ENCODE measurements at regions not wholly inside any gene's neighbourhood (a gene's known extent, or its start where the extent isn't known, plus 50 kb on each side); places are given as distances from the start of the nearest gene placed in this dataset.

DNA sequence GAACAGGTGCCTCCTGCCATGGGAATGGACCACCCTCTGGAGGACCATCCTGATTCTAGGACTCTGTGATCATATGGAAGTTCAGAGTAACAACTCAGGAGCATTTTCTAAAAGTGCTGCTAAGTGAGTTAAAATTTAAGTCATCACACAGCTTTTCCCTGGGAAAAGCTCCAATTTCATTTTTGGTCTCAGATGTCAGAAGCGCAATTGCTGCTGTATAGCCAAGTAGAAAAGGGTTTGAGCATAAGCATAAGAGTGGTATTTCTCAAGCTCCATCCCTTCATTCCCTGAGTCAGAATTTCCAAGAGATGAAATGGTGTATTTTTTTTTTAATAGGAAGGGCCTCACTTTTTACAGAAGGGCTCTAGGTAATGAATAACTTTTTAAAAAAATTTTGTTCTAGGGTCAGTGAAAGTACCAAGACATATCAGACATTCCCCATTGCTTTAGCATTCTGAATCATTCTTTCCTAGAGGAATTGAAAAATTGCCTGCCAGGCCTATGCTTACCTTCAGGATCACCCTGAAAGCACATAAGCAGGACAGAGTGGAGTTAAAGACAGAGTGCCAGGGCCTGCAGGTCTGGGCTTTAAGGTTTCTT lies 564.5 kb upstream of the ISX start:
- Histone ChIP-seq H3K9ac (no peak overlapping the region), H3F3A (ENCODE audit: insufficient read depth) (no peaks in the 10 kb centered on the region), H3K9me3 (ENCODE audit: low read depth) (no peaks in the 10 kb centered on the region), H2AFZ (no peak overlapping the region), H3K27me3 (replicated peaks; ENCODE audit: insufficient read depth) (no peaks in the 10 kb centered on the region), H3K36me3 (ENCODE audit: low read depth) (no peaks in the 10 kb centered on the region), H3K4me3 (no peak overlapping the region), H3K79me2 (ENCODE audit: insufficient read depth) (no peaks in the 10 kb centered on the region), H3K4me2 (ENCODE audit: unreplicated experiment) (no peak overlapping the region), H4K20me1 (ENCODE audit: insufficient read depth) (no peaks in the 10 kb centered on the region), H3K4me1 (ENCODE audit: insufficient read depth) (no peaks in the 10 kb centered on the region), H3K9me2 (ENCODE audit: insufficient read depth) (no peaks in the 10 kb centered on the region), H3K27ac (no peak overlapping the region)
- TF ChIP-seq EZH2 (IDR thresholded peaks at IDR 0.05; ENCODE audit: insufficient read depth, poor library complexity, severe bottlenecking) = no peak
- no peak for TF ChIP-seq EZH2phosphoT487 (IDR thresholded peaks at IDR 0.05; ENCODE audit: insufficient read depth, low read depth)
- in situ Hi-C loops (cut with MboI) = no loop called here
- DNase-seq = no peak
- 0% methylated on average over 1 of the region's 1 CpG for WGBS, 2 experiments (ENCODE audit: low coverage in 1 of 2, low lambda C conversion rate in 2 of 2, missing lambda C conversion rate in 2 of 2)

DNA sequence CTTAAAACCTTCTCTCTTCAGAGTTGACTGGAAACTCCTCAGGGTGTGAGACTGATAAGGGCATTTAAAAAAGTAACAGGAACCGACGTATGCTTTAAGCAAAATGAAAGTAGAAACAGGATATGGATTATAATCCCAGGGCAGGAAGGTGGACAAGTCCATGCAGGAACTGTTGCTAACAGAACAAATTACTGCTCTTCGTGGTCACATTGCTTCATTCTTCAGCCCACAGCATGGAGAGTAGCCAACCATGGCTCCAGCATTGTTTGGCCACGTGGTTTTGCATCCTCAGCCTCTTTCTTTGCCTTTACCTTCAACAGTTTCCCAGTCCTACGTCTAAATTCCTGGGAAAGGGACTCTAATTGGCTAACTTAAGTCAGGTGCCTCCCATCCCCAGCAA lies 563.1 kb upstream of the ISX start:
- Histone ChIP-seq H3K9me2 (ENCODE audit: insufficient read depth) (no peaks in the 10 kb centered on the region), H2AFZ (no peak overlapping the region), H3K36me3 (ENCODE audit: low read depth) (no peaks in the 10 kb centered on the region), H3K4me2 (ENCODE audit: unreplicated experiment) (no peak overlapping the region), H3F3A (ENCODE audit: insufficient read depth) (no peaks in the 10 kb centered on the region), H3K27me3 (replicated peaks; ENCODE audit: insufficient read depth) (no peaks in the 10 kb centered on the region), H3K79me2 (ENCODE audit: insufficient read depth) (no peaks in the 10 kb centered on the region), H3K27ac (no peak overlapping the region), H4K20me1 (ENCODE audit: insufficient read depth) (no peaks in the 10 kb centered on the region), H3K9me3 (ENCODE audit: low read depth) (no peaks in the 10 kb centered on the region), H3K4me3 (no peak overlapping the region), H3K4me1 (ENCODE audit: insufficient read depth) (no peaks in the 10 kb centered on the region), H3K9ac (no peak overlapping the region)
- no peak for DNase-seq
- 13 to 18% methylated on average over 5 of the region's 5 CpGs for WGBS, 2 experiments (ENCODE audit: low coverage in 1 of 2, low lambda C conversion rate in 2 of 2, missing lambda C conversion rate in 2 of 2)
- no peak for TF ChIP-seq EZH2 (IDR thresholded peaks at IDR 0.05; ENCODE audit: insufficient read depth, poor library complexity, severe bottlenecking)
- TF ChIP-seq EZH2phosphoT487 (IDR thresholded peaks at IDR 0.05; ENCODE audit: insufficient read depth, low read depth) = no peak
- in situ Hi-C loops (cut with MboI) = no loop called here

DNA sequence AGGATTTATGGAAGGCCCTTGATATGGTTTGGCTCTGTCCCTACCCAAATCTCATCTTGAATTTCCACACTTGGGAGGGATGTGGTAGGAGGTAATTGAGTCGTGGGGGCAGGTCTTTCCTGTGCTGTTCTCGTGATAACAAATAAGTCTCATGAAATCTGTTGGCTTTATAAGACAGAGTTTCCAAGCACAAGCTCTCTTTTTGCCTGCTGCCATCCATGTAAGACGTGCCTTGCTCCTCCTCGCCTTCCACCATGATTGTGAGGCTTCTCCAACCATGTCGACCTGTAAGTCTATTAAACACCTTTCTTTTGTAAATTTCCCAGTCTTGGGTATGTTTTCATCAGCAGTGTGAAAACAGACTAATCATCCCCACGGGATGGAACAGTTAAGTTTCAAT lies 557.2 kb upstream of the ISX start:
- no peaks in the 10 kb centered on the region for H3K9me2 ChIP-seq (ENCODE audit: insufficient read depth)
- no peaks in the 10 kb centered on the region for H4K20me1 ChIP-seq (ENCODE audit: insufficient read depth)
- H3K4me1 ChIP-seq (ENCODE audit: insufficient read depth) = no peaks in the 10 kb centered on the region
- H3K9ac ChIP-seq = no peak overlapping the region
- H3K79me2 ChIP-seq (ENCODE audit: insufficient read depth) = no peaks in the 10 kb centered on the region
- in situ Hi-C loops (cut with MboI) = no loop called here
- no peak overlapping the region for H2AFZ ChIP-seq
- WGBS, 2 experiments (ENCODE audit: low coverage in 1 of 2, low lambda C conversion rate in 2 of 2, missing lambda C conversion rate in 2 of 2) = 15 to 18% methylated on average over 6 of the region's 6 CpGs
- no peaks in the 10 kb centered on the region for H3K9me3 ChIP-seq (ENCODE audit: low read depth)
- no peak overlapping the region for H3K4me3 ChIP-seq
- no peak for TF ChIP-seq EZH2phosphoT487 (IDR thresholded peaks at IDR 0.05; ENCODE audit: insufficient read depth, low read depth)
- TF ChIP-seq EZH2 (IDR thresholded peaks at IDR 0.05; ENCODE audit: insufficient read depth, poor library complexity, severe bottlenecking) = no peak
- no peaks in the 10 kb centered on the region for H3K36me3 ChIP-seq (ENCODE audit: low read depth)
- H3F3A ChIP-seq (ENCODE audit: insufficient read depth) = no peaks in the 10 kb centered on the region
- no peak for DNase-seq
- no peak overlapping the region for H3K4me2 ChIP-seq (ENCODE audit: unreplicated experiment)
- H3K27ac ChIP-seq = no peak overlapping the region
- H3K27me3 ChIP-seq (replicated peaks; ENCODE audit: insufficient read depth) = no peaks in the 10 kb centered on the region

DNA sequence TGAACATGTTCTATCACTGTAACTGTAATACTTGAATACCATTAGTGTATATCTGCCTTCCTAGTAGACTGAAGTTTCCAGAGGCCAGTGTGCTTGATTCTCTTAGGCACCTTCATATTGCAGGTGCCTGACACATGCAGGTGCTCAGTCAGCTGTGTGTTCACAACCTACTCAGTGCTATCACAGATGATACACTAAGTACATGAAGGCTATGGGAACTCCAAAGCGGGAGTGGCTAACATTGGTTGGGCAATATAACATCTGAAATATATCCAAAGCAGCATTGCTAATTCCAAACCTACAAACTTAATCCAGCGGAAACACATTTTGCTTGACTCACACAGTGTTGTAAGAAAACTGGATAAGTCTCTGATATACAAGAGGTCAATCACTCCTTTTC lies 539.3 kb upstream of the ISX start:
- DNase-seq = no peak
- Histone ChIP-seq H2AFZ (no peak overlapping the region), H3K79me2 (ENCODE audit: insufficient read depth) (no peaks in the 10 kb centered on the region), H4K20me1 (ENCODE audit: insufficient read depth) (no peaks in the 10 kb centered on the region), H3F3A (ENCODE audit: insufficient read depth) (no peaks in the 10 kb centered on the region), H3K4me2 (ENCODE audit: unreplicated experiment) (no peak overlapping the region), H3K9me3 (ENCODE audit: low read depth) (no peaks in the 10 kb centered on the region), H3K27me3 (replicated peaks; ENCODE audit: insufficient read depth) (no peaks in the 10 kb centered on the region), H3K9ac (no peak overlapping the region), H3K9me2 (ENCODE audit: insufficient read depth) (no peaks in the 10 kb centered on the region), H3K4me1 (ENCODE audit: insufficient read depth) (no peaks in the 10 kb centered on the region), H3K4me3 (no peak overlapping the region), H3K36me3 (ENCODE audit: low read depth) (no peaks in the 10 kb centered on the region), H3K27ac (no peak overlapping the region)
- no peak for TF ChIP-seq EZH2phosphoT487 (IDR thresholded peaks at IDR 0.05; ENCODE audit: insufficient read depth, low read depth)
- no peak for TF ChIP-seq EZH2 (IDR thresholded peaks at IDR 0.05; ENCODE audit: insufficient read depth, poor library complexity, severe bottlenecking)
- in situ Hi-C loops (cut with MboI) = no loop called here
- WGBS, 2 experiments (ENCODE audit: low coverage in 1 of 2, low lambda C conversion rate in 2 of 2, missing lambda C conversion rate in 2 of 2) = 24 to 33% methylated on average over 2 of the region's 2 CpGs

DNA sequence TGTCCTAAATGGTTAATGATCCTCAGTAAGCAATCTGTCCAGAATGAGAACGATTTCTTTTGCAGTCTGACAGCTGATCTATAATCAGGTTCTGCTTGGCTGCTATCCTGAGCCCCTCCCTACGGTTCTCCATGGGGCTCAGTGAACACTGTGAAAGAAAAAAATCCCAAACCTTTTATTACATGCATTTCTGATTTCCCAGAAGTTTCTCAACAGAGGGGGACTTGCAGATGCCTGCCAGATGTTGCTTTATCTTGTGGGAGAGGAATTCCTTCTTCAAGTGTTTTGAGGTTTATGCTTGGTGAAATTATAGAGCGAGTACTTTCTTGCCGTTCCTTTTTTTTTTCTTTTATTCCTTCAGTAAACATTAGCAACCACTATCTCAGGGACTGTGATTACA lies 531.9 kb upstream of the ISX start:
- no peaks in the 10 kb centered on the region for H3K9me3 ChIP-seq (ENCODE audit: low read depth)
- no peaks in the 10 kb centered on the region for H3K4me1 ChIP-seq (ENCODE audit: insufficient read depth)
- DNase-seq = no peak
- no peaks in the 10 kb centered on the region; the same call in 1 of the 2 replicates for H4K20me1 ChIP-seq (ENCODE audit: insufficient read depth)
- no peak for TF ChIP-seq EZH2phosphoT487 (IDR thresholded peaks at IDR 0.05; ENCODE audit: insufficient read depth, low read depth)
- TF ChIP-seq EZH2 (IDR thresholded peaks at IDR 0.05; ENCODE audit: insufficient read depth, poor library complexity, severe bottlenecking) = no peak
- no peak overlapping the region for H3K4me3 ChIP-seq
- H3K4me2 ChIP-seq (ENCODE audit: unreplicated experiment) = no peak overlapping the region
- no peaks in the 10 kb centered on the region for H3F3A ChIP-seq (ENCODE audit: insufficient read depth)
- no peaks in the 10 kb centered on the region for H3K79me2 ChIP-seq (ENCODE audit: insufficient read depth)
- no peak overlapping the region for H3K9ac ChIP-seq
- WGBS, 2 experiments (ENCODE audit: low coverage in 1 of 2, low lambda C conversion rate in 2 of 2, missing lambda C conversion rate in 2 of 2) = 0 to 2% methylated on average over 4 of the region's 4 CpGs
- H3K27ac ChIP-seq = no peak overlapping the region
- in situ Hi-C loops (cut with MboI) = no loop called here
- no peaks in the 10 kb centered on the region for H3K9me2 ChIP-seq (ENCODE audit: insufficient read depth)
- no peak overlapping the region for H2AFZ ChIP-seq
- H3K36me3 ChIP-seq (ENCODE audit: low read depth) = no peaks in the 10 kb centered on the region
- H3K27me3 ChIP-seq (replicated peaks; ENCODE audit: insufficient read depth) = no peaks in the 10 kb centered on the region

Data from GM23248 (cell line).